Astrocyte of the spinal cord (primary cell): ENCODE measurements at regions not wholly inside any gene's neighbourhood (a gene's known extent, or its start where the extent isn't known, plus 50 kb on each side); places are given as distances from the start of the nearest gene placed in this dataset.

Experiments used
- DNase-seq: peaks from one replicate; pipeline ENCODE4 v3.0.0; 2011; ENCODE audit warnings: low read depth, low spot score
- H3K4me3 ChIP-seq: 2 replicates; pipeline ENCODE4 v1.5.1; 2011; ENCODE audit warnings: low read depth, mild to moderate bottlenecking, low read length, moderate library complexity
- CTCF ChIP-seq: IDR thresholded peaks from 2 replicates; pipeline ENCODE4 v1.5.1; 2012; ENCODE audit warnings: low read depth, mild to moderate bottlenecking, low read length, inconsistent platforms
- in situ Hi-C: cut with HindIII; loops from 2 replicates; pipeline ENCODE4 v1.10.0; 2017; ENCODE audit warnings: low sequenced_read_pairs

DNA sequence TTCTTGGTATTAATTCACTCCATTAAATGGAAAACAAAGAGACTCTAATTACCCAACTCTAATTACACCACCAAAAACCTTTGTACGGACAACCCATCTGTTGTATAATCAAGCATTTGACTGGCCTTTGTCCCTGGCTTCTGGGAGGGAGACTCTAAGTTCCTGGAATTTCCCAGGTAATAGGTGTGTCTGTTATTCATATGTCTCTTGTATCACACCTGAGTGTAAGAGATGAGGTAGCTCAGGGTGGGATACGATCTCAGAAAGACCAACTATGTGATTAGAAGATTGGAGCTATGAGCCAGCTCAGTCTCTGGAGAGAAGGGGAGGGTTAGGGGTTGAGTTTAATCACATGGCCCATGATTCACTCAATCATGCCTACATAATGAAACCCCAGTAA is 94.7 kb upstream of the PLXNC1 start:
- no peak for DNase-seq
- TF ChIP-seq CTCF: no peak
- H3K4me3 ChIP-seq: no peak overlapping the region
- in situ Hi-C loops: no loop called here

DNA sequence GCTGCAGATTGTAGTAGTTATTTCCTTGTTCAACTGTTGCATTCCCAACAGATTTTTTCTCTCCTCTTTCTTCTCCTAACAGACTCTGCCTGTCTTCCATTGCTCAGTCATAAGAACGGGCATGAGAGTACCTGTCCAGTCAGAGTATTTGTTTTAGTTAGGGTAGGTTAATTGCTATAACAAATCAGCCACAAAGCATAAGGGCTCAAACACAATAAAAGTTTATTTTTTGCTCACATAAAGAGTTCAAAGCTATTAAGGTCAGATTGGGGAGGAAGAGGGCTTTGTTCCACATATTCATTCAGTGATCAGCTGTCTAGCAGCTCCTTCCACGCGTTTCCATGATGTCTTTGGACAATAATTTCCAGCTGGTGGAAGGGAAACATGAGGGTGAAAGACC is 92.8 kb upstream of the PLXNC1 start:
- no peak overlapping the region for H3K4me3 ChIP-seq
- DNase-seq: no peak
- in situ Hi-C loops: no loop called here
- no peak for TF ChIP-seq CTCF

DNA sequence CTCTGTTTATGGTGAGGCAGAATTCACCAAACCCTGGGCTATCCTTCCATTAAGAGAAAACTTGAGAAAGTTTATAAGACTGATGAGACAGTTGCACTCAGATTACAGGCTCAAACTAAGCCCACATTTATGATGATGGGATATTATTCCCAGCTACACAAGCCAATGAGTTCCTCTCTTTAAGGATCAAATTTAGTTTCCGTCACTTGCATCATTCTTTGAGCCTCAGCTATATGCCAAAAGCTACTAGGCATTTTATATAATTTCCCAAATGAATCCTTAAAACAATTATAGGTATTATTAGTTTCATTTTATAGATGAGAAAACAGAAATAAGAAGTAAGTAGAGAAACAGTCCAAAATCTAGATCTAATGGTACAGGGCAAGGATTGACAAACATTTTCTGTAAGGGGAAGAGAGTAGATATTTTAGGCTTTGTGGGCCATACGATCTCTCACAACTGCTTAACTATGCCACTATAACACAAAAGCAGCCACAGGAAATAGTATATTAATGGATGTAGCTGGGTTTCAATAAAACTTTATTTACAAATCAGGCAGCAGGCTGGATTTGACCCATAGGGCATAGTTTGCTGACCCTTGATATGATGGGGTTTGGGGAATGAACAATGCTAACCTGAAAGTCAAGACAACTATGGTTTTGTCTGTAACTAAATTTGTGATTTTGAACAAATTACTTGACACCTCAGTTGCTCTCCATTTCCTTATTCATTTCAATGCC is 91.8 kb upstream of the PLXNC1 start:
- no peak for TF ChIP-seq CTCF
- in situ Hi-C loops: no loop called here
- no peak overlapping the region for H3K4me3 ChIP-seq
- DNase-seq: no peak

GRCh38 chr12:94057262-94058151 is 90.9 kb upstream of the PLXNC1 start:
- in situ Hi-C loops: no loop called here

GRCh38 chr12:94059394-94060368 is 88.7 kb upstream of the PLXNC1 start:
- TF ChIP-seq CTCF: no peak
- no peak for DNase-seq
- H3K4me3 ChIP-seq: no peak overlapping the region
- in situ Hi-C loops: no loop called here

More at GRCh38 chr12:94057262-94058151, 90.9 kb upstream of the PLXNC1 start:
- no peak overlapping the region for H3K4me3 ChIP-seq
- no peak for DNase-seq
- TF ChIP-seq CTCF: no peak

DNA sequence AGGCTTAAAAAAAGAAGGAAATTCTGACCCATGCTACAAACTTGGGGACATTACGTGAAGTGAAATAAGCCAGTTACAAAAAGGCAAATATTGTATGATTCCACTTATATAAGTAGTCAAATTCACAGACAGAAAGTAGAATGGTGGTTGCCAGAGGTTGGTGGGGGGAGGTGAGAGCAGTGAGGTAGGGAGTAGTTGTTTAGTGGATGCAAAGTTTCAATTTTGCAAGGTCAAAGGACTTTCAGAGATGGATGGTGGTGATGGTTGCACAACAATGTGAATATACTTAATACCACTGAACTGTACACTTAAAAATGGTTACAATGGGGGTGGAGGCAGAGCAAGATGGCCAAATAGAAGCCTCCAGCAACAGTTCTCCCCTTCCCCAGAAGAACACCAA is 86.2 kb upstream of the PLXNC1 start:
- in situ Hi-C loops: no loop called here
- TF ChIP-seq CTCF: no peak
- DNase-seq: no peak
- H3K4me3 ChIP-seq: no peak overlapping the region
